NT2/D1 (cell line): ENCODE measurements at regions not wholly inside any gene's neighbourhood (a gene's known extent, or its start where the extent isn't known, plus 50 kb on each side); places are given as distances from the start of the nearest gene placed in this dataset.

Experiments
- SUZ12 ChIP-seq: IDR thresholded peaks from 2 replicates; pipeline ENCODE4 v1.6.1; 2011; ENCODE audit not compliant: insufficient read length, insufficient read depth; ENCODE audit errors: extremely low read depth
- YY1 ChIP-seq: IDR thresholded peaks from 2 replicates; pipeline ENCODE4 v1.6.1; 2011; ENCODE audit not compliant: insufficient read length, insufficient read depth
- ZNF274 ChIP-seq: IDR thresholded peaks from 2 replicates; pipeline ENCODE4 v1.6.1; 2011; ENCODE audit warnings: mild to moderate bottlenecking, low read depth, low read length

- TF ChIP-seq YY1 (no peak), ZNF274 (no peak), SUZ12 (no peak)
These were observed 323.9 kb downstream of the SV2B start for GRCh38 chr15:91424001-91424400.
